Ovary (tissue), 3 donors: ENCODE measurements at regions not wholly inside any gene's neighbourhood (a gene's known extent, or its start where the extent isn't known, plus 50 kb on each side); places are given as distances from the start of the nearest gene placed in this dataset.

ENCODE experiments used
- CTCF ChIP-seq, 3 donors: fragments of 450-650 bp in 2 of 3; fragments of 200-600 bp in 1 of 3; IDR thresholded peaks; one replicate each; pipeline versions ENCODE4 v1.5.1 to v1.8.0; 2016 to 2022; ENCODE audit warnings: antibody characterized with exemption in 3 of 3, mild to moderate bottlenecking in 1 of 3
- EP300 ChIP-seq: sonication (generic); formaldehyde crosslinking; IDR thresholded peaks from one replicate; pipeline ENCODE4 v1.6.1; 2017; ENCODE audit warnings: antibody characterized with exemption
- POLR2A ChIP-seq: fragments of 450-650 bp; IDR thresholded peaks from one replicate; pipeline ENCODE4 v1.6.1; 2017; ENCODE audit warnings: antibody characterized with exemption, mild to moderate bottlenecking, moderate library complexity
- donor health status: DM: no; HTN: no; CAD: no.

- TF ChIP-seq CTCF (IDR thresholded peaks at IDR 0.05) (no peak), EP300 (no peak), POLR2A (no peak)
Measured at GRCh38 chr12:87119713-87120112, 863.5 kb upstream of the MGAT4C start.
